GM12878 (cell line): ENCODE measurements at regions not wholly inside any gene's neighbourhood (a gene's known extent, or its start where the extent isn't known, plus 50 kb on each side); places are given as distances from the start of the nearest gene placed in this dataset.
A peak's percentile ranks its signal among the peaks of the same experiment; 100 is the strongest.

Experiments
- ATAC-seq: fragments of 200-7000 bp; cut with Tn5 transposase; 3 replicates; pipeline ENCODE4 v1.9.1; 2020; ENCODE audit warnings: mild to moderate bottlenecking, moderate library complexity
- BruUV-seq: library from RNA; stranded (reverse); fragments of 400-500 nt; replicated peaks from 2 replicates; lab custom pipeline; 2021; lab: Mats Ljungman, UMichigan
- CTCF ChIA-PET: fragments of 300-600 bp; sonication (Branson Sonifier 250); formaldehyde crosslinking; extraction: SDS; loops from one replicate; lab custom pipeline; 2021; ENCODE audit warnings: inconsistent platforms; lab: Yijun Ruan, JAX
- POLR2A ChIA-PET: fragments of 350-600 bp; formaldehyde crosslinking; extraction: SDS; loops from one replicate; lab custom pipeline; 2021; ENCODE audit warnings: inconsistent platforms; lab: Charles Lee
- RAD21 ChIA-PET: fragments of 300-600 bp; sonication (Branson Sonifier 250); formaldehyde crosslinking; loops from one replicate; lab custom pipeline; 2023; ENCODE audit warnings: antibody characterized with exemption; ENCODE audit not compliant: unreplicated experiment; lab: Charles Lee
- SMC1A ChIA-PET: fragments of 300-600 bp; sonication (Branson Sonifier 250); formaldehyde crosslinking; loops from one replicate; lab custom pipeline; 2023; ENCODE audit not compliant: unreplicated experiment, uncharacterized antibody; lab: Charles Lee
- DNase-seq: peaks from one replicate; pipeline ENCODE4 v3.0.0-alpha.2; 2011; ENCODE audit warnings: low read depth, low spot score
- FAIRE-seq: peaks from 3 replicates; lab custom pipeline; 2011; peaks lifted over from hg19 to GRCh38; lab: Jason Lieb, UNC
- H2AFZ ChIP-seq: 2 replicates; pipeline ENCODE4 v1.6.0; 2011; ENCODE audit warnings: low read depth, low read length, control low read depth; ENCODE audit not compliant: control insufficient read depth
- H3K27ac ChIP-seq: 2 replicates; pipeline ENCODE4 v1.5.1; 2011; ENCODE audit warnings: control low read depth; ENCODE audit not compliant: control insufficient read depth, insufficient read depth
- H3K27me3 ChIP-seq, 2 experiments: replicated peaks in 1 of 2; 2 replicates each; pipeline versions ENCODE4 v1.6.0 to v1.6.1; 2011; ENCODE audit warnings: low read length in 1 of 2; ENCODE audit not compliant: control insufficient read depth in 2 of 2, insufficient read depth in 2 of 2
- H3K36me3 ChIP-seq, 2 experiments: 2 replicates each; pipeline ENCODE4 v1.5.1; 2011; ENCODE audit warnings: low read length in 1 of 2; ENCODE audit not compliant: control insufficient read depth in 2 of 2, insufficient read depth in 2 of 2
- H3K4me1 ChIP-seq: 2 replicates; pipeline ENCODE4 v1.6.1; 2011; ENCODE audit warnings: mild to moderate bottlenecking, low read length, moderate library complexity, mixed read lengths; ENCODE audit not compliant: control insufficient read depth, insufficient read depth
- H3K4me2 ChIP-seq: 2 replicates; pipeline ENCODE4 v1.6.0; 2011; ENCODE audit warnings: control low read depth; ENCODE audit not compliant: control insufficient read depth, insufficient read depth
- H3K4me3 ChIP-seq: fragments of 200-600 bp; sonication (generic); 2 replicates; pipeline ENCODE4 v1.5.1; 2016
- H3K79me2 ChIP-seq: 2 replicates; pipeline ENCODE4 v1.6.0; 2011; ENCODE audit warnings: low read length; ENCODE audit not compliant: control insufficient read depth, insufficient read depth
- H3K9ac ChIP-seq: 2 replicates; pipeline ENCODE4 v1.8.0; 2011; ENCODE audit warnings: low read length, control low read depth, mixed read lengths; ENCODE audit not compliant: control insufficient read depth, insufficient read depth
- H3K9me3 ChIP-seq: replicated peaks from 3 replicates; pipeline ENCODE4 v1.5.1; 2011; ENCODE audit warnings: mild to moderate bottlenecking, low read length; ENCODE audit not compliant: control insufficient read depth, insufficient read depth
- H4K20me1 ChIP-seq: 2 replicates; pipeline ENCODE4 v1.6.0; 2011; ENCODE audit not compliant: control insufficient read depth, insufficient read depth
- CREB1 ChIP-seq: IDR thresholded peaks from 2 replicates; pipeline ENCODE4 v1.6.1; 2012; ENCODE audit warnings: low read depth, mild to moderate bottlenecking, inconsistent platforms
- IKZF2 ChIP-seq, 2 experiments: fragments of 450-650 bp; IDR thresholded peaks; 2 replicates each; pipeline ENCODE4 v1.6.1; 2017; ENCODE audit warnings: mild to moderate bottlenecking in 2 of 2, moderate library complexity in 2 of 2
- MYB ChIP-seq: fragments of 150-350 bp; IDR thresholded peaks from 2 replicates; pipeline ENCODE4 v1.6.1; 2014; ENCODE audit warnings: mild to moderate bottlenecking, low read depth, low read length, borderline replicate concordance
- NFIC ChIP-seq: IDR thresholded peaks from 2 replicates; pipeline ENCODE4 v1.6.1; 2012; ENCODE audit warnings: low read depth, mild to moderate bottlenecking, inconsistent platforms, low read length, moderate library complexity
- RB1 ChIP-seq: fragments of 450-650 bp; formaldehyde crosslinking; IDR thresholded peaks from 2 replicates; pipeline ENCODE4 v1.6.1; 2017; ENCODE audit warnings: mild to moderate bottlenecking, borderline replicate concordance
- RUNX3 ChIP-seq: IDR thresholded peaks from 2 replicates; pipeline ENCODE4 v1.6.1; 2012; ENCODE audit warnings: low read length, inconsistent platforms
- YY1 ChIP-seq: IDR thresholded peaks from 2 replicates; pipeline ENCODE4 v1.6.1; 2011; ENCODE audit warnings: low read depth, mild to moderate bottlenecking, low read length
- ZBED1 ChIP-seq: IDR thresholded peaks from 2 replicates; pipeline ENCODE4 v1.6.1; 2016; ENCODE audit warnings: borderline replicate concordance
- WGBS: methylation state at CpG from one replicate; pipeline ENCODE4 v1.1.6; 2016; ENCODE audit warnings: low lambda C conversion rate; ENCODE audit not compliant: insufficient replicate concordance, insufficient coverage; ENCODE audit errors: missing lambda C conversion rate; 5-methylcytosine and 5-hydroxymethylcytosine counted together
- in situ Hi-C: fragments of 300-500 bp; cut with MboI; formaldehyde crosslinking; loops from 9 replicates; pipeline ENCODE4 v1.14.3; 2018; ENCODE audit warnings: mixed read lengths
- intact Hi-C: fragments of 100-400 bp; cut with micrococcal nuclease; formaldehyde crosslinking; loops from one replicate; pipeline ENCODE4 v1.14.2; 2022; ENCODE audit not compliant: unreplicated experiment
- TF ChIP-seq, protein P1 (sequence below): fragments of 450-650 bp; IDR thresholded peaks from 2 replicates; pipeline ENCODE4 v1.6.1; 2017; ENCODE audit warnings: mild to moderate bottlenecking, moderate library complexity
- TF ChIP-seq, protein P2 (sequence below): fragments of 450-650 bp; IDR thresholded peaks from 2 replicates; pipeline ENCODE4 v1.6.1; 2016; ENCODE audit warnings: mild to moderate bottlenecking
- TF ChIP-seq, protein P3 (sequence below): fragments of 450-650 bp; IDR thresholded peaks from 2 replicates; pipeline ENCODE4 v1.6.1; 2016; ENCODE audit warnings: mild to moderate bottlenecking
- TF ChIP-seq, protein P4 (sequence below): fragments of 450-650 bp; IDR thresholded peaks from 2 replicates; pipeline ENCODE4 v1.6.1; 2017; ENCODE audit warnings: low read depth, mild to moderate bottlenecking, moderate library complexity

DNA sequence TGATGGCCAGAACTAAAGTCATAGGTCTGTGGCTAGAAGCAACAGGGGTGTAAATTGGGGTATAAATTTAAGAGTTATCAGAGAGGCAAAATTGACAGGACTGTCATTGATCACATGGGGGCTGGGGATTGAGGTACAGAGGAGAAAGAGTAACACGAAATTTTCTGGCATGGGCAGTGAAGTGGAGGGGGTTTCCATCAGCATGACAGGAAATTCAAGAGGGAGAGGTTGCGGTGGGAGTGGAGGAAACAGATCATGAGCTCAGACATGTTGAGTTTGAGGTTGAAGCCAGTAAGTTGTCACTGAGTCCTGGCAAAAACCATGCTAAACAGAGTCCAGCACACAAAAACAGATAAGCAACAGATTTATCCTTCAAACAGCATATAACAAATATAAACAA is 192.1 kb upstream of the TSC22D1 start:
- no TSS peak for BruUV-seq
- ChIA-PET RAD21 (no interaction called here), SMC1A (no interaction called here), POLR2A (interaction anchor here (0.7 kb wide), 1 partner anchor 14 kb away, joined by 3 read pairs; no protein-coding TSS in a partner anchor), CTCF (no interaction called here)
- TF ChIP-seq IKZF2 (IDR thresholded peaks at IDR 0.05) (0 out of 4 replicates have a peak, but pooled peaks of 1 of the 2 experiments have one; percentile 21), RB1 (no peak), CREB1 (peak; percentile 43; the same call in 1 of the 2 replicates), YY1 (peak; percentile 52; the same call in 1 of the 2 replicates), RUNX3 (peak; percentile 88), MYB (no peak), NFIC (peak; percentile 50; the same call in 1 of the 2 replicates), ZBED1 (no peak)
- TF ChIP-seq, protein P1, sequence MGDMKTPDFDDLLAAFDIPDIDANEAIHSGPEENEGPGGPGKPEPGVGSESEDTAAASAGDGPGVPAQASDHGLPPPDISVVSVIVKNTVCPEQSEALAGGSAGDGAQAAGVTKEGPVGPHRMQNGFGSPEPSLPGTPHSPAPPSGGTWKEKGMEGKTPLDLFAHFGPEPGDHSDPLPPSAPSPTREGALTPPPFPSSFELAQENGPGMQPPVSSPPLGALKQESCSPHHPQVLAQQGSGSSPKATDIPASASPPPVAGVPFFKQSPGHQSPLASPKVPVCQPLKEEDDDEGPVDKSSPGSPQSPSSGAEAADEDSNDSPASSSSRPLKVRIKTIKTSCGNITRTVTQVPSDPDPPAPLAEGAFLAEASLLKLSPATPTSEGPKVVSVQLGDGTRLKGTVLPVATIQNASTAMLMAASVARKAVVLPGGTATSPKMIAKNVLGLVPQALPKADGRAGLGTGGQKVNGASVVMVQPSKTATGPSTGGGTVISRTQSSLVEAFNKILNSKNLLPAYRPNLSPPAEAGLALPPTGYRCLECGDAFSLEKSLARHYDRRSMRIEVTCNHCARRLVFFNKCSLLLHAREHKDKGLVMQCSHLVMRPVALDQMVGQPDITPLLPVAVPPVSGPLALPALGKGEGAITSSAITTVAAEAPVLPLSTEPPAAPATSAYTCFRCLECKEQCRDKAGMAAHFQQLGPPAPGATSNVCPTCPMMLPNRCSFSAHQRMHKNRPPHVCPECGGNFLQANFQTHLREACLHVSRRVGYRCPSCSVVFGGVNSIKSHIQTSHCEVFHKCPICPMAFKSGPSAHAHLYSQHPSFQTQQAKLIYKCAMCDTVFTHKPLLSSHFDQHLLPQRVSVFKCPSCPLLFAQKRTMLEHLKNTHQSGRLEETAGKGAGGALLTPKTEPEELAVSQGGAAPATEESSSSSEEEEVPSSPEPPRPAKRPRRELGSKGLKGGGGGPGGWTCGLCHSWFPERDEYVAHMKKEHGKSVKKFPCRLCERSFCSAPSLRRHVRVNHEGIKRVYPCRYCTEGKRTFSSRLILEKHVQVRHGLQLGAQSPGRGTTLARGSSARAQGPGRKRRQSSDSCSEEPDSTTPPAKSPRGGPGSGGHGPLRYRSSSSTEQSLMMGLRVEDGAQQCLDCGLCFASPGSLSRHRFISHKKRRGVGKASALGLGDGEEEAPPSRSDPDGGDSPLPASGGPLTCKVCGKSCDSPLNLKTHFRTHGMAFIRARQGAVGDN: peak; percentile 66
- TF ChIP-seq, protein P2, sequence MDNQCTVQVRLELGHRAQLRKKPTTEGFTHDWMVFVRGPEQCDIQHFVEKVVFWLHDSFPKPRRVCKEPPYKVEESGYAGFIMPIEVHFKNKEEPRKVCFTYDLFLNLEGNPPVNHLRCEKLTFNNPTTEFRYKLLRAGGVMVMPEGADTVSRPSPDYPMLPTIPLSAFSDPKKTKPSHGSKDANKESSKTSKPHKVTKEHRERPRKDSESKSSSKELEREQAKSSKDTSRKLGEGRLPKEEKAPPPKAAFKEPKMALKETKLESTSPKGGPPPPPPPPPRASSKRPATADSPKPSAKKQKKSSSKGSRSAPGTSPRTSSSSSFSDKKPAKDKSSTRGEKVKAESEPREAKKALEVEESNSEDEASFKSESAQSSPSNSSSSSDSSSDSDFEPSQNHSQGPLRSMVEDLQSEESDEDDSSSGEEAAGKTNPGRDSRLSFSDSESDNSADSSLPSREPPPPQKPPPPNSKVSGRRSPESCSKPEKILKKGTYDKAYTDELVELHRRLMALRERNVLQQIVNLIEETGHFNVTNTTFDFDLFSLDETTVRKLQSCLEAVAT: no peak
- TF ChIP-seq, protein P3, sequence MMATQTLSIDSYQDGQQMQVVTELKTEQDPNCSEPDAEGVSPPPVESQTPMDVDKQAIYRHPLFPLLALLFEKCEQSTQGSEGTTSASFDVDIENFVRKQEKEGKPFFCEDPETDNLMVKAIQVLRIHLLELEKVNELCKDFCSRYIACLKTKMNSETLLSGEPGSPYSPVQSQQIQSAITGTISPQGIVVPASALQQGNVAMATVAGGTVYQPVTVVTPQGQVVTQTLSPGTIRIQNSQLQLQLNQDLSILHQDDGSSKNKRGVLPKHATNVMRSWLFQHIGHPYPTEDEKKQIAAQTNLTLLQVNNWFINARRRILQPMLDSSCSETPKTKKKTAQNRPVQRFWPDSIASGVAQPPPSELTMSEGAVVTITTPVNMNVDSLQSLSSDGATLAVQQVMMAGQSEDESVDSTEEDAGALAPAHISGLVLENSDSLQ: peak; percentile 12; the same call in 1 of the 2 replicates
- TF ChIP-seq, protein P4, sequence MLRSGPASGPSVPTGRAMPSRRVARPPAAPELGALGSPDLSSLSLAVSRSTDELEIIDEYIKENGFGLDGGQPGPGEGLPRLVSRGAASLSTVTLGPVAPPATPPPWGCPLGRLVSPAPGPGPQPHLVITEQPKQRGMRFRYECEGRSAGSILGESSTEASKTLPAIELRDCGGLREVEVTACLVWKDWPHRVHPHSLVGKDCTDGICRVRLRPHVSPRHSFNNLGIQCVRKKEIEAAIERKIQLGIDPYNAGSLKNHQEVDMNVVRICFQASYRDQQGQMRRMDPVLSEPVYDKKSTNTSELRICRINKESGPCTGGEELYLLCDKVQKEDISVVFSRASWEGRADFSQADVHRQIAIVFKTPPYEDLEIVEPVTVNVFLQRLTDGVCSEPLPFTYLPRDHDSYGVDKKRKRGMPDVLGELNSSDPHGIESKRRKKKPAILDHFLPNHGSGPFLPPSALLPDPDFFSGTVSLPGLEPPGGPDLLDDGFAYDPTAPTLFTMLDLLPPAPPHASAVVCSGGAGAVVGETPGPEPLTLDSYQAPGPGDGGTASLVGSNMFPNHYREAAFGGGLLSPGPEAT: peak; percentile 70
- Histone ChIP-seq H3K27ac (peak overlapping the region; percentile 53), H3K9me3 (no peaks in the 10 kb centered on the region), H4K20me1 (no peaks in the 10 kb centered on the region), H2AFZ (peak overlapping the region; percentile 67), H3K4me2 (no peak overlapping the region; the same call in 1 of the 2 replicates), H3K79me2 (no peaks in the 10 kb centered on the region), H3K4me3 (no peak overlapping the region), H3K27me3 (no peaks in the 10 kb centered on the region), H3K4me1 (peaks cover 27% of the 10 kb centered on the region), H3K36me3 (no peaks in the 10 kb centered on the region), H3K9ac (no peak overlapping the region)
- intact Hi-C loops (no loop called here), in situ Hi-C loops (no loop called here)
- DNase-seq (peak; percentile 28), ATAC-seq (peak; percentile 67), FAIRE-seq (peak; percentile 62)
- 0% methylated on average over 2 of the region's 2 CpGs for WGBS
